ENCODE measurements at regions not wholly inside any gene's neighbourhood (a gene's known extent, or its start where the extent isn't known, plus 50 kb on each side); places are given as distances from the start of the nearest gene placed in this dataset.

DNA sequence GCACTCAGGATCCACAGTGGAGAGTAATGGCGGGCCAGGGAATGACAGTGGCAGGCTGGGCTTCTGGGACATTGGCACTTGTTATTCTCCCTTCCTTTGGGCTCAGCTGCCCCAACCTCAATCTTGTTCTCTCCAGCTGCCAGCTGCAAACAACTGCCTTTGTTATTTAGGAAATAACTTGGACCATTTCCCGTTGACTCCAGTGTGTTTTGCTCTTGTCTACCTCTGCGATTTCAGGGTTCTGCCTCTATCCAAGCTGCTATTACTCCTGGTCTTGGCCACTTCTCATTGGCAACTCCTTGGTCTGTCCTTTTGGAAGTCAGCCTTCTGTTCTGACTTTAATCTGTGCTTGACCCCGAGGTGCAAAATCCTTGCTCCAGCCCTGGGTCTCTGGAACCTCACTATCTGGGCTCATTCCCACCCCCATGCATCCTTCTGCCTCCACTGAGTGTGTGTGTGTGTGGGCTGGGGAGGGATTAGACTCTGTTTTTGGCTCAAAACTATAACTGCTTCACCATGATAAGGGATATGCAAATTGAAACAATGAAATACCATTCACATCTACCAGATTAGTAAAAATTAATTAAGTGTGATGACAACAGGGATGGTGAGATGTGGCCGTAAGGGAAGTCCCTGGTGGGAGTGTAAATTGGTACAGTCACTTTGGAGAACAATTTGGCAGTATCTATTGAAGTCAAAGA lies 134.1 kb upstream of the CXCR4 start:
- H3K36me3 ChIP-seq (ENCODE audit: control insufficient read depth, insufficient read depth, low read length), result no peaks in the 10 kb centered on the region
- CTCF ChIA-PET (ENCODE audit: low intra/inter-chr PET ratio), result no interaction called here
- ATAC-seq, result no peak
- no peak overlapping the region for H3K4me3 ChIP-seq
- H4K20me1 ChIP-seq (replicated peaks; ENCODE audit: control insufficient read depth, insufficient read depth, low read length), result no peaks in the 10 kb centered on the region; the same call in 1 of the 2 replicates
- no peak overlapping the region for H2AFZ ChIP-seq (ENCODE audit: low read depth, low read length)
- DNase-seq (ENCODE audit: extremely low read depth in 1 of 4, low spot score in 3 of 4), result no peak
- WGBS (ENCODE audit: insufficient coverage, low coverage, missing lambda C conversion rate), result 0% methylated on average over 5 of the region's 5 CpGs
- TF ChIP-seq BCL6 (CRISPR knock-in tag; IDR thresholded peaks at IDR 0.05), result no peak
- no peak for TF ChIP-seq TCF3 (CRISPR knock-in tag; IDR thresholded peaks at IDR 0.05)
- TF ChIP-seq ZNF239 (CRISPR knock-in tag; IDR thresholded peaks at IDR 0.05), result no peak
- TF ChIP-seq, protein P1, sequence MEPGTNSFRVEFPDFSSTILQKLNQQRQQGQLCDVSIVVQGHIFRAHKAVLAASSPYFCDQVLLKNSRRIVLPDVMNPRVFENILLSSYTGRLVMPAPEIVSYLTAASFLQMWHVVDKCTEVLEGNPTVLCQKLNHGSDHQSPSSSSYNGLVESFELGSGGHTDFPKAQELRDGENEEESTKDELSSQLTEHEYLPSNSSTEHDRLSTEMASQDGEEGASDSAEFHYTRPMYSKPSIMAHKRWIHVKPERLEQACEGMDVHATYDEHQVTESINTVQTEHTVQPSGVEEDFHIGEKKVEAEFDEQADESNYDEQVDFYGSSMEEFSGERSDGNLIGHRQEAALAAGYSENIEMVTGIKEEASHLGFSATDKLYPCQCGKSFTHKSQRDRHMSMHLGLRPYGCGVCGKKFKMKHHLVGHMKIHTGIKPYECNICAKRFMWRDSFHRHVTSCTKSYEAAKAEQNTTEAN (CRISPR knock-in tag; IDR thresholded peaks at IDR 0.05), result no peak
- no peak for TF ChIP-seq CBX8 (IDR thresholded peaks at IDR 0.05; ENCODE audit: borderline replicate concordance, extremely low read depth, low read depth, low read length, poor library complexity, severe bottlenecking)
- TF ChIP-seq WHSC1 (IDR thresholded peaks at IDR 0.05; ENCODE audit: low read length), result no peak
- TF ChIP-seq PYGO2 (tag; IDR thresholded peaks at IDR 0.05), result no peak
- TF ChIP-seq MAFG (tag; conservative IDR thresholded peaks at IDR 0.05), result no peak
- no peak for TF ChIP-seq BRF1 (IDR thresholded peaks at IDR 0.05; ENCODE audit: borderline replicate concordance, extremely low read depth, insufficient read length)
- no peak for TF ChIP-seq CREB3L1 (IDR thresholded peaks at IDR 0.05; ENCODE audit: borderline replicate concordance, low read depth)
- no peak for TF ChIP-seq ZNF134 (CRISPR knock-in tag; conservative IDR thresholded peaks at IDR 0.05)
- no peak for TF ChIP-seq ZNF77 (CRISPR knock-in tag; IDR thresholded peaks at IDR 0.05)
- no peak for TF ChIP-seq RBM22 (IDR thresholded peaks at IDR 0.05; ENCODE audit: low read depth, low read length, poor library complexity, severe bottlenecking)
- no peak for TF ChIP-seq CXXC5 (CRISPR knock-in tag; IDR thresholded peaks at IDR 0.05)
- no peak for TF ChIP-seq BRD9 (IDR thresholded peaks at IDR 0.05; ENCODE audit: low read depth, partially characterized antibody)
- TF ChIP-seq ELF1 (tag; IDR thresholded peaks at IDR 0.05), result no peak
- TF ChIP-seq GTF2F1 (IDR thresholded peaks at IDR 0.05; ENCODE audit: low read depth, low read length), result no peak
- TF ChIP-seq SMARCB1 (IDR thresholded peaks at IDR 0.05; ENCODE audit: insufficient read length, low read depth), result no peak
- no TSS peak for BruUV-seq (replicated peaks)
- in situ Hi-C loops (cut with MboI), result no loop called here
- FAIRE-seq, result no peak
- H3K9ac ChIP-seq (ENCODE audit: insufficient read depth in 1 of 2, low read depth in 2 of 2, low read length in 2 of 2), result no peak overlapping the region
- H3K27ac ChIP-seq (ENCODE audit: extremely low read depth, low read depth, low read length), result no peak overlapping the region
- no peak overlapping the region for H3K4me2 ChIP-seq (ENCODE audit: insufficient read depth, low read length)
- H3K9me1 ChIP-seq (ENCODE audit: control insufficient read depth, insufficient read depth, low read length), result no peaks in the 10 kb centered on the region
- POLR2A ChIA-PET, result no interaction called here
- no peaks in the 10 kb centered on the region for H3K79me2 ChIP-seq (ENCODE audit: control insufficient read depth, insufficient read depth, low read length)
- H3K4me1 ChIP-seq (replicated peaks in 1 of 2; ENCODE audit: control insufficient read depth in 2 of 2, insufficient read depth in 2 of 2, low read length in 2 of 2), result no peaks in the 10 kb centered on the region
- H3K9me3 ChIP-seq (replicated peaks; ENCODE audit: control insufficient read depth, insufficient read depth, low read depth, low read length), result no peaks in the 10 kb centered on the region
- intact Hi-C loops (cut with micrococcal nuclease), result no loop called here
- peaks cover 0 to 6% of the 10 kb centered on the region in 2 experiments; a peak in 1 of 5 replicates for H3K27me3 ChIP-seq (ENCODE audit: control insufficient read depth in 2 of 2, insufficient read depth in 2 of 2, low read length in 2 of 2)
